DND-41 (cell line): ENCODE measurements at regions not wholly inside any gene's neighbourhood (a gene's known extent, or its start where the extent isn't known, plus 50 kb on each side); places are given as distances from the start of the nearest gene placed in this dataset.

Experiments
- ATAC-seq: fragments of 200-7000 bp; cut with Tn5 transposase; 3 replicates; pipeline ENCODE4 v1.9.1; 2021; ENCODE audit warnings: low read depth; ENCODE audit not compliant: insufficient read depth
- DNase-seq: peaks from one replicate; pipeline ENCODE4 v3.0.0-alpha.2; 2020
- H2AFZ ChIP-seq: 2 replicates; pipeline ENCODE4 v1.6.0; 2012; ENCODE audit warnings: low read depth, low read length
- H3K27ac ChIP-seq: 2 replicates; pipeline ENCODE4 v1.5.1; 2012; ENCODE audit warnings: low read length, inconsistent platforms
- H3K27me3 ChIP-seq: fragments of 200-600 bp; sonication (generic); 2 replicates; pipeline ENCODE4 v1.6.0; 2012; ENCODE audit warnings: low read length, mild to moderate bottlenecking, inconsistent platforms; ENCODE audit not compliant: insufficient read depth, poor library complexity
- H3K36me3 ChIP-seq: 2 replicates; pipeline ENCODE4 v1.5.1; 2012; ENCODE audit warnings: low read length, inconsistent platforms; ENCODE audit not compliant: insufficient read depth
- H3K4me1 ChIP-seq: 2 replicates; pipeline ENCODE4 v1.5.1; 2012; ENCODE audit warnings: mild to moderate bottlenecking, low read length; ENCODE audit not compliant: insufficient read depth
- H3K4me2 ChIP-seq: 2 replicates; pipeline ENCODE4 v1.6.0; 2012; ENCODE audit warnings: mild to moderate bottlenecking, moderate library complexity, low read length, inconsistent platforms; ENCODE audit not compliant: insufficient read depth
- H3K4me3 ChIP-seq, 2 experiments: fragments of 200-600 bp in 1 of 2; shearing (Covaris generic) in 1 of 2; 2 replicates each; pipeline ENCODE4 v1.5.1; 2012 to 2016; ENCODE audit warnings: inconsistent platforms in 2 of 2, low read length in 2 of 2, mild to moderate bottlenecking in 2 of 2, low read depth in 1 of 2, moderate library complexity in 1 of 2
- H3K79me2 ChIP-seq: 2 replicates; pipeline ENCODE4 v1.6.0; 2012; ENCODE audit warnings: low read length, inconsistent platforms; ENCODE audit not compliant: insufficient read depth
- H3K9ac ChIP-seq: 2 replicates; pipeline ENCODE4 v1.6.0; 2012; ENCODE audit warnings: low read depth, mild to moderate bottlenecking, inconsistent platforms, low read length, moderate library complexity
- H3K9me3 ChIP-seq: 2 replicates; pipeline ENCODE4 v1.5.1; 2012; ENCODE audit warnings: low read length, moderate library complexity, mild to moderate bottlenecking, inconsistent platforms; ENCODE audit not compliant: insufficient read depth, severe bottlenecking
- H4K20me1 ChIP-seq: 2 replicates; pipeline ENCODE4 v1.6.0; 2012; ENCODE audit warnings: low read length; ENCODE audit not compliant: insufficient read depth
- EZH2 ChIP-seq: IDR thresholded peaks from 3 replicates; pipeline ENCODE4 v1.6.1; 2012; ENCODE audit warnings: borderline replicate concordance, low read depth, mild to moderate bottlenecking, moderate library complexity, low read length, inconsistent platforms; ENCODE audit not compliant: severe bottlenecking
- TF ChIP-seq, protein P1 (sequence below): IDR thresholded peaks from 2 replicates; pipeline ENCODE4 v1.5.1; 2012; ENCODE audit warnings: borderline replicate concordance, low read length, moderate library complexity, mild to moderate bottlenecking; ENCODE audit not compliant: poor library complexity, severe bottlenecking; ENCODE audit errors: extremely low read depth

DNA sequence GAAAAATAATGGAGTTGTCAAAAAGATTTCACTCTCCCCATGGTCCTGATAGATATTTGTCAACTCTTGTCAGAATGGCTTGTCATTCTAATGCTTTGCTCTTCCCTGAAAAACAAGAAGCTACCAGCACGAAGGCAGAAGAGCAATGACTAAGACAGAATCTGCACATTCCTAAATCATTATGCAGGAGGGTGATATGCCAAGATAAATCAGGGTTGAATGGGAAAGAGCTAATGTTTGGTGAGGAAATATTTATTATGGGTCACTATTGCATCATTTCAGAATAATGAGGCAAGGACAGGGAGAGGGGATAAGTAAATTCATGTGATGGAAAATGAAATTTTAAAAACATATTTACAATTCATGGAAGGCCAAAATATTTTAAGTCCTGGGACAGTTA is 297.5 kb upstream of the XYLT1 start:
- Histone ChIP-seq H4K20me1 (no peaks in the 10 kb centered on the region), H3K36me3 (no peaks in the 10 kb centered on the region), H3K4me3 (no peak overlapping the region), H3K79me2 (no peaks in the 10 kb centered on the region), H3K4me2 (no peak overlapping the region), H3K9ac (no peak overlapping the region), H2AFZ (no peak overlapping the region), H3K9me3 (no peaks in the 10 kb centered on the region), H3K27me3 (peaks cover 5% of the 10 kb centered on the region), H3K27ac (no peak overlapping the region), H3K4me1 (no peaks in the 10 kb centered on the region)
- DNase-seq (no peak), ATAC-seq (no peak)
- TF ChIP-seq, protein P1, sequence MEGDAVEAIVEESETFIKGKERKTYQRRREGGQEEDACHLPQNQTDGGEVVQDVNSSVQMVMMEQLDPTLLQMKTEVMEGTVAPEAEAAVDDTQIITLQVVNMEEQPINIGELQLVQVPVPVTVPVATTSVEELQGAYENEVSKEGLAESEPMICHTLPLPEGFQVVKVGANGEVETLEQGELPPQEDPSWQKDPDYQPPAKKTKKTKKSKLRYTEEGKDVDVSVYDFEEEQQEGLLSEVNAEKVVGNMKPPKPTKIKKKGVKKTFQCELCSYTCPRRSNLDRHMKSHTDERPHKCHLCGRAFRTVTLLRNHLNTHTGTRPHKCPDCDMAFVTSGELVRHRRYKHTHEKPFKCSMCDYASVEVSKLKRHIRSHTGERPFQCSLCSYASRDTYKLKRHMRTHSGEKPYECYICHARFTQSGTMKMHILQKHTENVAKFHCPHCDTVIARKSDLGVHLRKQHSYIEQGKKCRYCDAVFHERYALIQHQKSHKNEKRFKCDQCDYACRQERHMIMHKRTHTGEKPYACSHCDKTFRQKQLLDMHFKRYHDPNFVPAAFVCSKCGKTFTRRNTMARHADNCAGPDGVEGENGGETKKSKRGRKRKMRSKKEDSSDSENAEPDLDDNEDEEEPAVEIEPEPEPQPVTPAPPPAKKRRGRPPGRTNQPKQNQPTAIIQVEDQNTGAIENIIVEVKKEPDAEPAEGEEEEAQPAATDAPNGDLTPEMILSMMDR = no peak
- no peak for TF ChIP-seq EZH2

DNA sequence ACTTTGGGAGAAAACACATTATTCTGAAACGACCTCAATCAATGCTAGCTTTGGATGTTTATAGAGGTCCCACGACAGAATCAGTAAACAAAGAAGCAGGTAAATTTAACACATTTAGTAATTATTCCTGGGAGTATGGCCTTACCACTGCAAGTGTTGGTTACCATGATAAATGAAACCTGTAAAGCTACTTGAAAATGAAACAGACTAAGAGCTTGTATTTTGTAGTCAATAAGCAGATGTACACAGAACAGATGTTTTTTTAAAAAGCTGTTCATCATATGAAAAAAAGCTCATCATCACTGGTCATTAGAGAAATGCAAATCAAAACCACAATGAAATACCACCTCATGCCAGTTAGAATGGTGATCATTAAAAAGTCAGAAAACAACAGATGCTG is 295.3 kb upstream of the XYLT1 start:
- Histone ChIP-seq H3K4me2 (no peak overlapping the region), H3K79me2 (no peaks in the 10 kb centered on the region), H2AFZ (no peak overlapping the region), H3K9ac (no peak overlapping the region), H3K36me3 (no peaks in the 10 kb centered on the region), H3K9me3 (no peaks in the 10 kb centered on the region), H4K20me1 (no peaks in the 10 kb centered on the region), H3K27me3 (peaks cover 5% of the 10 kb centered on the region), H3K27ac (no peak overlapping the region), H3K4me3 (no peak overlapping the region), H3K4me1 (no peaks in the 10 kb centered on the region)
- no peak for DNase-seq
- no peak for ATAC-seq
- TF ChIP-seq, protein P1 = no peak
- no peak for TF ChIP-seq EZH2

DNA sequence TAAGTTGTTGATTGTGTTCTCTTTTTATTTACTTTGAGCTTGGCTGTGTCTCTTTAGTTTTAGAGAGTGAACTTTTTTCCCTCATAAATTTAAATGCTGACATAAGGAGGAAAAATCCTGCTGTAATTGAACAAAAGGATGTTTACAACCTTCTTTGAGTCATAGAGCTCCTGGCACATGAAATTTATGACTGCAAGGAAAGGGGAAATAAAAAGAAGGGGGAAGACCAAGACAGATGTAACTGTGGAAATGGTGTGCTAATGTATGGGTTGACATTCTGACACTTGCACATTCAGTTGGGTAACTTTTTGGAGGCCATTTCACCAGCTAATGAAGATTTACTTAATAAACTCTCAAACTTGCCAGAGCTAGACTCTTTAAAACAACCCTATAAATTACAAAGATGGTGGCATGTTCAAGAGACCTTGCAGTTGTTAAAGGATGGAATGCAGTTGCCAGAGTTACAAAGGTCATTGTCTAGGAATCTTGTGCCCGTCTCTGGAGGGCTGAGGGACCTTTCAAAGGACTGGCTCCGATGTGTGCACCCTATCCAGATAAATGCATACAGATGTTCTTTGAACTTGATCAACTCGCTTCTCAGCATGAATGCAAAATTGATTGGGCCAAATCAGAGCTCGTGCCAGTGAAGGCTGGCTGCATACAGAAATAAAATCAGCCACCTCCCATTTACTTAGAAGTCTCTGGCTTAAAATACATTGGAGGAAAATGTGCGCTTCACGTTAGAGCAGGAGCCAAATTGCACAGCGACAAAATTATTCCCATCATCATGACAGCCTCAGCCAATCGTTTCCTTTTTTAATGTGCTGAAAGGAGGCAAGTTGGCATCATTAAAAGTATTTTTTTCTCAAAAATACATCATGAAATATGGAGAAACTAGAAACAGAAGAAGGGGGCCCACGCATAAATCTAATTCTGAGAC is 289.0 kb upstream of the XYLT1 start:
- Histone ChIP-seq H3K27ac (no peak overlapping the region), H3K36me3 (no peaks in the 10 kb centered on the region), H2AFZ (no peak overlapping the region), H3K4me2 (no peak overlapping the region), H3K4me1 (no peaks in the 10 kb centered on the region), H3K79me2 (no peaks in the 10 kb centered on the region), H3K4me3 (no peak overlapping the region), H4K20me1 (no peaks in the 10 kb centered on the region), H3K9me3 (no peaks in the 10 kb centered on the region), H3K27me3 (peaks cover 4% of the 10 kb centered on the region), H3K9ac (no peak overlapping the region)
- ATAC-seq (no peak), DNase-seq (no peak)
- TF ChIP-seq, protein P1 = no peak
- TF ChIP-seq EZH2 = no peak
